GM21360 (cell line): ENCODE measurements at regions not wholly inside any gene's neighbourhood (a gene's known extent, or its start where the extent isn't known, plus 50 kb on each side); places are given as distances from the start of the nearest gene placed in this dataset.

ENCODE experiments used
- ATAC-seq: cut with Tn5 transposase; IDR thresholded peaks from one replicate; pipeline ENCODE4 v1.9.1; 2021; ENCODE audit warnings: mild to moderate bottlenecking, moderate library complexity; ENCODE audit not compliant: unreplicated experiment

DNA sequence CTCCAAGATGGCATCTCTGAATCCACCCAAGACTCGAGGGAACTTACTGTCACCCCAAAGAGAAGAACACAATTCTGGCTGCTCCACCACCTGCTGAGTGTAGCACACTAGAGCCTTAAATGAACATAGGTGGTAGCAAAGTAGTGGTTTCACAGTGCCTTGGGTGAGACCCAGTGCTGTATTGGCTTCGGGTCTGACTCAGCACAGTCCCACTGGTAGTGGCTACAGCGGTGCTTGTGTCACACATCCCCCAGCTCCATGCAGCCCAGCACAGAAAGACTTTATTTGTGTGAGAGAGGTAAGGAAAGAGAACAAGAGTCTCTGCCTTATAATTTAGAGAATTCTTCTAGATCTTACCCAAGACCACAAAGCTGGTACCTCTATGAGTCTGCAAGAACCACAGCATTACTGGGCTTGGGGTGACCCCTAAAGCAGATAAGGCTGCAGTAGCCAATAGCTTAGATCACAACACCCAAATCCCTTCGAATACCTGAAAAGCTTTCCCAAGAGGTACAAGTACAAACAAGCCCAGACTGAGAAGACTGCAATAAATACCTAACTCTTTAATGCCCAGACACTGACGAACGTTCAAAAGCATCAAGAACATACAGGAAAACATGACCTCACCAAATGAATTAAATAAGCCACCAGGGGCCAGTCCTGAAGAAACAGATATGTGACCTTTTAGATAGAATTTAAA lies 83.3 kb upstream of the SLC38A4 start:
- ATAC-seq: no peak

DNA sequence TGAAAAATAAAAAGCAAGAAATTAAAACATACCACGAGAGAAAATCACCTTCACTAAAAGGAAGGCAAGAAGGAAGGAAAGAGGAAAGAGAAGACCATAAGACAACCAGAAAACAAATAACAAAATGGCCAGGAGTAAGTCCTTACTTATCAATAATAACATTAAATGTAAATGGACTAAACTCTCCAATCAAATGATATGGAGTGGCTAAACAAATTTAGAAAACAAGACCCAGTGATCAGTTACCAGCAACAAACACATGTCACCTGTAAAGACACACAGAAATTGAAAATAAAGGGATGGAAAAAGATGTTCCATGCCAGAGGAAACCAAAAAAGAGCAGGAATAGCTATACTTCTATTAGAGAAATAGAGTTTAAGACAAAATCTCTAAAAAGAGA lies 85.0 kb upstream of the SLC38A4 start:
- ATAC-seq: no peak

DNA sequence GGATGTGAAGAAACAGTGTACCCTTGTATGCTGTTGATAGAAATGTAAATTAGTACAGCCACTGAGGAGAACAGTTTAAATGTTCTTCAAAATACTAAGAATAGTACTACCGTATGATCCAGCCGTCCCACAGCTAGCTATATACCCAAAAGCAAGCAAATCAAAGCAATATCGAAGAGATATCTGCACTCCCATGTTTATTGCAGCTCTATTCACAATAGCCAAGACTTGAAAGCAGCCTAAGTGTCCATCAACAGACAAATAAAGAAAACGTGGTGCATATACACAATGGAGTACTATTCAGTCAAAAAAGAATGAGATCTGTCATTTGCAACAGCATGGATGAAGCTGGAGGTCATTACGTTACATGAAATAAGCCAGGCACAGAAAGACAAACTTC lies 88.5 kb upstream of the SLC38A4 start:
- no peak for ATAC-seq

DNA sequence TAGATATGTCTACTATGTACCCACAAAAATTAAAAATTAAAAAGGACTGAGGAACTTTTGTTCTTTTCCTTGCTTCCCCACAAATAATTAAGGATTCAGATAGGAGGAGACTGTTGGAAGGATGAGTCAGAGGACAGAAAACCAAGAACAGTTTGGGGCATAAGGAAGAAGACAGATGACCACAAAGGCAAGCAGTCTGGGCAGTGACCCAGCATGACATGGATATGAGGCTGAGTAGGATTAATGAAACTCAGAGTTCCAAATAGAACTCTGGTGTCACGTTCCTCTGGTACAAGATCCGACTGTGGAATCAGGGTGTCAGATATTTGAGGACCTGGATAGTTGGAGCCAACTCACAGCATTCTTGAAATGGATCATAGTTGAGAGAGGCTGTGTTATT lies 89.3 kb upstream of the SLC38A4 start:
- no peak for ATAC-seq

DNA sequence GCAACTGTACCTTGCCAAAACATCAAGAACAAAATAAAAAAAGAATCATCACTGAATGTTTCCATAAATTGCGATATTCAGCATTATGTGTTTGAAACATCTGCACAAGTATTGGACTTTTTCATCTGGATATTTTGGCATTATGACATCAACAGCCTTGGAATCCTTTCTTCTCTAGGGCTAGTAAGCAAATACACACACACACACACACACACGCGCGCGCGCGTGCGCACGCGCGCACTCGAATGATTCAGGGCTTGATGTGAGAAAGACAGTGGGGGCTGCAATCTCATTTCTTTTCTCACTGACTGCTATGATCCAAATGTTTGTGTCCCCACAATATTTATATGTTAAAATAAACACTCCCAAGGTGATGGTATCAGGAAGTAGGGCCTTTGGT lies 90.0 kb upstream of the SLC38A4 start:
- no peak for ATAC-seq

DNA sequence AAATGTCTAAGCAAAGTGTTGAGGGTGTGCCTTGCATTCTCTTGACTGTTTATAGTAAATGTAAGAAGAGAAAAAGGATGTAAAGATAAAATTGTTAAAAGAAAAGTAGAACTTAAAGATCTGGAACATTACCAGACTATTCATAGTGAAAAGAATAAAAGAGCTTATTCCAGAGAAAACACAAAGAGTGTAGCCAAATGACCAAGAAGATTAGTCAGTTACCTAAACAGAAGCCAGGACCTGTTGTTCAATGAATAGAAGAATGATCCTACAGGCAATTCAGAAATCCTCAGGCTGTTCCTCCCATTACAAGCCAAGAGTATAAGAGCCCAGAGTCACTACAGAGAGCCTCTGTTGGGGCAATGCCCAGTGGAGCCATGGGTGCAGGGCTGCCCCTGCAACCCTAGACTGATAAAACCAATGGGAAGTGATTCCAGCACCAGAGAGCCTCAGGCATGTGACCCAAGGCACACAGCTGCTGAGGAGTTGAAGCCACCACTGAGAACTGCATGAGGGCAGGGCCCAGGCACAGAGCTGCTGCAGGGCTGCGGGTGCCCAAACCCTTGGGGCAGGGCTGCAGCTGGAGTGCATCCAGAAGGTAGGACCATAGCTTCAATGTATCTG lies 91.1 kb upstream of the SLC38A4 start:
- no peak for ATAC-seq

DNA sequence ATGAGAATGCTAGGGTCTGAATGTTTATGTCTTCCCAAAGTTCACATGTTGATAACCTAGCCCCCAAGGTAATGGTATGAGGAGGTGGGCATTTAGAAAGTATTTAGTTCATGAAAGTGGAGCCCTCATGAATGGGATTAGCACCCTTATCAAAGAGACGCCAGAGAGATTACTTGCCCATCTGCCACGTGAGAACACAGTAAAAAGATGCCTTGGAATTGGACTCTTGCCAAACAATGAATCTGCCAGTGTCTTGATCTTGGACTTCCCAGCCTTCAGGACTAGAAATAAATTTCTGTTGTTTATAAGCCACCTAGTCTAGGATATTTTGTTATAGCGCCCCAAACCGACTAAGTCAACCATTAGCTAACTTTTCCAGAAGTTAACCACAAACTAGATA lies 92.0 kb upstream of the SLC38A4 start:
- ATAC-seq: no peak

DNA sequence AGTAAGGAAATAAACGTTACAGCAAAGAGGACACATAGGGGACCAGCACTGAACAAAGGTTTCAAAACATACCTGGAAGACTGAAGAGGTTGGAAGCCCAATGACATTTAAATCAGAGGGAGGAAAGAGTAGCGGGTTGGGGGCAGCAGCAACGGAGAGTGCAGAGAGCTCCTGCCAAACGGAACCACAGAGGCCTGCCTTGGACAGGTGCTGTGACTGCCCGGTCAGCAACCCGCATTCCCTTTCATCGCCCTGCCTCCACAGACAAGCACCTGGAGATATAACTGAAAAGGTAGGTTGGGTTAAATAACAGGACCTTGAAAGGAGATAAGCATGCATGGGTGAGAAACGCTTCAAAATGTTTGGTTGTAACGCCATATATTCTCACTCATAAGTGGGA lies 92.8 kb upstream of the SLC38A4 start:
- ATAC-seq: no peak

DNA sequence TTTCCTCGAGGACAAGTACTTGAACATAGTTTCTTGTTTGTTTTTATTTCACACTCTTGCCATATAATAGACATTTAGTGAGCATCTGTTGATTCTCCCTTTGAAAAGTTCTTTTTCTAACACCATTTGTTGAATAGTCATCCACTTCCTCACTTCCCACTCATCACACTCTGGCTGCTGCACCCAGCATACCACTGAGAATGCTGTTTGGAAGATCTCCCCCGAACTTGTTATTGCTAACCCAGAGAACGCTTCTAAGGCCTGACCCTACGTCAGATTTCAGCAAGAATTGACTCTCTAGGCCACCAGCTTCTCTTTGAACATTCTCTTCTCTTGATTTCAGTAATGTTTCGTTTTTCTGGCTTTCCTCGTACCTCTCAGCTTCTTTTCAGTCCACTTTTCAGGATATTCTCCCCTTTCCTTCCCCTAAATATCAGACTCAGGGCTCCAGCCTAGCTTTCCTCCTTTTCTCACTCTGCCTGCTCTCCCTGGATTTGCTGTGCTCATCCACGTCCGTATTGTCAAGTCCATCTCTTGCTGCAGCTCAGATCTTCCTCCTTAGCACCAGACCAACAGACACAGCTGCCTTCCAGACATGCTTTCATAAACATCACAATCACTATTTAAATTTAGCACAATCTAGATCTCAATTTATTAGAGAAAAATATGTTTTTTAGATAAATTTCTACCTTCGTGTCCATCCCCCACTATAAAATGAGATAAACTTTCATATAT lies 94.0 kb upstream of the SLC38A4 start:
- ATAC-seq: no peak

DNA sequence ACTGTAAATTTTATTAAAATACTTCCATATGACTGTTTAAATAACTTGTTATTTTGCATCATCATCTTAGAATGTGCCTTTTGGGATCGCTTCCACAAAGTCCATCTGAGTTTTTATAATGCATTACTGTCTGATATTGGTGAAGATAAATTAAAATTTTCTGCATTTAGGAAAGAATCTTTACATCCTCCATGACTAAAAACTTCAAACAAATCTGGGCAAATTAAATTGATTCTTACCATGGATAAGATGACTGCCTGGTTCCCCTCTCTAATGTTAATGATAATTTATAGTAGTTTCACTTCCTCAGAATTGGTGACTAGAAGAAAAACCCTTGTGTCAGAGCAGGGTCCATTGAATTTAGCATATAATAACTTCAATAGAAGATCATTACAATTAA lies 94.7 kb upstream of the SLC38A4 start:
- no peak for ATAC-seq

DNA sequence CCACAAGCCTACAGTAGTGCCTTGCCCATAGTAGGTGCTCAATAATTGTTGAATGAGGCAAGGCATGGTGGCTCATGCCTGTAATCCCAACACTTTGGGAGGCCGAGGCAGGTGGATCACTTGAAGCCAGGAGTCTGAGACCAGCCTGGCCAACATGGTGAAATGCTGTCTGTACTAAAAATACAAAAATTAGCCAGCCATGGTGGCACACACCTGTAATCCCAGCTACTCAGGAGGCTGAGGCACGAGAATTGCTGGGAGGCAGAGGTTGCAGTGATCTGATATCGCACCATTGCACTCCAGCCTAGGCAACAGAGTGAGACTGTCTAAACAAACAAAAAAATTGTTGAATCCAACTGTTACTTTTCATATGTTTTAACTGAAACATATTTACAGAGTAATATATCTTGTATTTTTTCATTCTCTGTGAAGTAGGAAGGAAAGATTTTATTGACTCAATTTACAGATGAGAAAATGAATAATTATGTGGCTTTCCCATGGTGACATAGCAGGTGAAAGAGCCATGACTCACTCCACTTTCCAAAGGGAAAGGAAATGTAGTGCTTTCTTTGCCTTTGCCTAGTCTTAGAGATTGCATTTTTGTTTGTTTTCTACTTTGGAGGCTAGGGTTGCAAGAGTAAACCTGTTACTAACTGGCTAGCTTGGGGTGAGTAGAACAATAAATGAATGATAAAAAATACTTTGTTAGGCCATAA lies 95.4 kb upstream of the SLC38A4 start:
- no peak for ATAC-seq

DNA sequence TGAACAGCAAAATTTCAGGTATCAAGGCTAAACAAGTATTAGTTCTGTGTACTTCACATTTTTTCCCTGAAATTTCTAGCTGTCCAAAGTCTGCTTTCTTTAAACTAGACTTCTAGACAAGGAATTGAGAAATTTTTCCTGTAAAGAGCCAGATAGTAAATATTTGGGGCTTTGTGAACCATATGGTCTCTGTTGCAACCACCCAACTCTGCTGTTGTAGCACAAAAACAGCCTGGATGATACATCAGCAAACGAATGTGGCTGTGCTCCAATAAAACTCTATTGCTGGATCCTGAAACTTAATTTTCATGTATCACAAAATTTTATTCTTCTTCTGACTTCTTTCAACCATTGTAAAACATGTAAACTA lies 96.0 kb upstream of the SLC38A4 start:
- no peak for ATAC-seq

DNA sequence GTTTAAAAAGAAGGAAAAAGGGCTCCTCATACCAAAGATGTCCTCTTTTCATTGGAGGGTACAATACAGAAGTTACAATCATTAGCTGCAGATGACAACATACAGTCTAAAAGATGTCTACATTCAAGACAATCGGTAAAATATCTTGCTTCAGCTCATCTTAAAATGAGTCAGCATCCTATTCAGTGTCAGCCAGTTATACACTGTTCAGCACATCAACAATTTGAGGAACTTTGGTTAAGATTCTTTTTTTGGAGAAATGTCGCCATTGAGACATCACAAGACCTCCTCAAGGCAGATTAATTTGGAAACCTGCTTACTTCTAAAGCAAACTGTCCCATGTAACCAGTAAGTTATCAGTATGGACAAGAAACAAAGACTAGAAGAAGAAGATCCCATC lies 100.7 kb upstream of the SLC38A4 start:
- no peak for ATAC-seq

DNA sequence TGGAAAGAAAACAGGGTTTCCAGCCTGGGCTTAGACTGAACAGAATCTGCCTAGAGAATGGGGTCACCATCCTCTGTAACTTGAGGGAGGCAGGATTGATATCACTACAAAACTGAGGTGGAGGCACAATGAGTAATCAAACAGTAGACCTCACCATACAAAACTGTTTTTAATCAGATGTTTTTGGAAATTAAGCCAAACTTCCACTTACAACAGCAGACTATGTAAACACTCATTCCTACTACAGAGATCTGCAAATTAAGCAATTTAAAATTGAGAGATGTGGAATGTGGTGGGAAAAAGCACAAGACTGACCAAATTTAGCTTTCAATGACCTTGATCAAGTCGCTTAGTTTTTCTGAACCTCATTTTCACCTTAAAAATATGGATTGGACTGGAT lies 104.3 kb upstream of the SLC38A4 start:
- no peak for ATAC-seq

DNA sequence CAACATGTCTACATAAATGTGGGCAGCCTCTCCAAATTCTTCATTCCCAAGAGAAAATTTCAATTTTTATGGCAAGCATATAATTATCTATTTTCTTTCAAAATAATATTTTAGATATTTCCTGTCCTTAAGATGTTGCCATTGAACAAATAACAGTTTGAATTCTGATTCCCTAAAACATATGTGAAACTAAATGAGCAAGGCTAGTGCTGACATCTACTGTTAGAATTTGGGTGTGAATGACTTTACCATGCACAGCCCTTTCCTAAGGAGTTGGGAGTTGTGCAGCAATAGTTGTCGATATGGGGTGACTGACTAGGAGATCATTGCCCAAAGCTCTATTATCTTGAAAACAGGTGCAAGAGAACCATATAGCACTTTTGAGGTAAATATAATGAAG lies 108.2 kb upstream of the SLC38A4 start:
- ATAC-seq: no peak

DNA sequence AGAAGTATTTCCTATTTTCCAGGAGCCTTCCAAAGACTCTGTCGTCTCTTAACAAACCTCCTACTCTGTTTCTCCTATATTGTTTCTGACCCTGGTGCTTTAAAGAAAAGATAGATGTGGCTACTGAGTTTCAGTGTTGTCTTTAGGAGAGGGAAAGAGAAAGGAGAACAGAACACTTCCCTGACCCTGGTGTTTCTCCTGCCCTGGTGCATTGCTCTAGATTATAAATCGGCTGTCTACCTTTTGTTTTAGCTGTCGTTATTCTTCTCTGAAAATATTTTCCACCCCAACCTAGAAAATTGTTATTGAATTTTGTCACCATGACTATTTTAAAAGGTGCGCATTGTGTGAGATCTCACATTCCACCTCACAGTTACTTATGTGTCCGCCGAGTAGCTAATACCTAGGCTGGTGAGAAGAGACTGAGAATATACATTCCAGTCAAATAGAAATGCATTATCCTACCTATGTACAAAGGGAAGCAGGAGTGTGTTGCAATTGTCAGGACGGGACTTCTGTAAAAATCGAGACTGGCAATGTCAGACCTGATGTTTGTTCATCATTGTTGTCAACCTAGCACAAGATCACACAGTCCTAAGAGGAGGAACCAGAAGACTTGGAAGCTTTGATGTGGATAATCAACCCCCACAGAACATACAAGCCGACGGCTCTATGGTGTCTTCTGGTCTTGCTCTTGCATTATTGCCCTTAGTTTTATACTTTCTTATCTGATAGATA lies 108.7 kb upstream of the SLC38A4 start:
- no peak for ATAC-seq

DNA sequence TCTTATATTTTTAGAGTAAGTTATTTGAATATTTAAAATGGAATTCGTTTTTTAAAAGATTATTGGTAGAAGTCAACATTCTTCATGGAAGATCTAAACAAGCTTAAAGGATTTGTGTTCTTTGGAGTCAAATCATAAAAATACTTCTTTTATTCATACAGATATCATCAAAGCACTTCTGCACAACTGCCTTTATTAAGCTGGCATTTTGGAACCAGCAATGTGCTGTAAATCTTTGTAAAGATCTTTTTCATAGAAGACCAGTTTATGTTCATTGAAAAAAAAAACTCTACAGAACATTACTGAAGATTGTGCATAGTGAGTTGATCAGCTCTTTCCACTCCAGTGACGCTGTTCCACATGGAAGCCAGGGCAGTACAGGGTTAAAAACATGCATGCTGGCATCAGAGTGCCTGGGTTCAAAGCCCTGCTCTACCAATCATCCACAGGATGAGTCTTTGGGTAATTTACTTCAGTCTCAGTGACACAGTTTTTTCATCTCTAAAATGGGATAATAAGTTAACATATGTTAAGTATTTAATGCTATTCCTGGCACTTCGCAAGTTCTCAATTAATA lies 109.6 kb upstream of the SLC38A4 start:
- ATAC-seq: no peak

DNA sequence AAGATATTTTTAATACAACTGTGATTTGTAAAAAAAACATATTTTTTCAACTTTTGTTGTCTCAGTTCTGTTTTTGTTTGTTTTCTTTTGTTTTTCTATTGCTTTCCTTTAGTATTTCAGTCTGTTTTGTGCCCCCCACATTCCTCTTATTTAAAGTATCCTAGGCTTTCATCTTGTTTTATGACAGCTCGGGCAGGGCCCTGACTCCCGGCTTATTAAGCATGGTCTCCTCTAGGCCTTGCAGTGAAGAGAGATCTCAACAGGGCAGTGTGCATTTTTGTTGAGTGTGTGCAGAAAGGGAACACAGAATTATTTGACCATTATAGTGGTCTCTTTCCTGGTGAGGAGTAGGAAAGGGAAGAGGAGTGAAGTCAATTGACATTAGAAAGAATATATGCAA lies 110.2 kb upstream of the SLC38A4 start:
- no peak for ATAC-seq

DNA sequence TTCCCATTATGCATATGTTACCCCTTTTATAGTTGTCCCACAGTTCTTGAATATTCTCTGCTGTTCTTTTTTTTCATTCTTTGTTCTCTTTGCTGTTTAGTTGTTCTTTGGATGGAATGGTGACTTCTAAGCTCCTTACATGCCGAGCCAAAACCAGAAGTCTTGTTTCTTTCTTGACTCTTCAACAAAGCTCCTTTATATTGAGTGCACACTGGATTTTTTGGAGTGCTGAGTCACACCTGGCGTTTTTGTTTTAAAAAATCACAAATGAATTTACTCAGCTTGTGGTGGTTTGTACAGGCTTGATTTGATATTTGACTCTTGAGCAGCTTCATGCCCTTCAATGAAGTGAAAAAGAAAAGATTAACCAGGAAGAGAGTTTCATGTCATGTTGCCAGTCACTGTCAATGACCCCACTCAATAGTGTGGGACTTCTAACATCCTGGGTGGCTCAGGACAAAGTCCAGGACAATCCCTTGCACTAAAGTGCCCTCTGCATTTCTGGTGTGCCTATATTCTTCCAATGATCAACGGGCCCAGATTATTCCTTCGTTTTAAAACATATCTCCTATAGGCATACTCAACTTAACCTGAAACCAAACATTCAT lies 112.4 kb upstream of the SLC38A4 start:
- ATAC-seq: no peak

DNA sequence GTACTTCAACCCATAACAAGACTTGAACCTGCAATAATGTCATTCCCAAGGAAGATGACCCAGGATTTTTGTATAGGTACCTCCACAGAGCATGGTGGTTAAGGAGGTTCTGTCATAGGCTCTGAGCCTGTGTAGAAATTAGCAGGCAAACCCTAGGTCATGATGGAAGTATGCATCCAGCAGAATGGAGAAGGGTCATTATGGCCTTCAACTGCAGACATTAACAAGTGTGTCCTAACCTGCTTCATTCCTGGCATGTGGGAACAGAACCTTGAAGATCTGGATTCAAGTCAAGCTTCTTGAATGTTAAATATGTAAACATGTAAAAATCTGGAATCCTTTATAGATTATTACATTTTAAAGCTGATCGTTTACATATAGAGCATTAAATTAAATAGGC lies 116.2 kb upstream of the SLC38A4 start:
- no peak for ATAC-seq
